Astrocyte of the hippocampus (primary cell): ENCODE measurements at regions not wholly inside any gene's neighbourhood (a gene's known extent, or its start where the extent isn't known, plus 50 kb on each side); places are given as distances from the start of the nearest gene placed in this dataset.

Experiments
- DNase-seq: peaks from one replicate; pipeline ENCODE4 v3.0.0; 2011; ENCODE audit warnings: low read depth, low spot score

DNA sequence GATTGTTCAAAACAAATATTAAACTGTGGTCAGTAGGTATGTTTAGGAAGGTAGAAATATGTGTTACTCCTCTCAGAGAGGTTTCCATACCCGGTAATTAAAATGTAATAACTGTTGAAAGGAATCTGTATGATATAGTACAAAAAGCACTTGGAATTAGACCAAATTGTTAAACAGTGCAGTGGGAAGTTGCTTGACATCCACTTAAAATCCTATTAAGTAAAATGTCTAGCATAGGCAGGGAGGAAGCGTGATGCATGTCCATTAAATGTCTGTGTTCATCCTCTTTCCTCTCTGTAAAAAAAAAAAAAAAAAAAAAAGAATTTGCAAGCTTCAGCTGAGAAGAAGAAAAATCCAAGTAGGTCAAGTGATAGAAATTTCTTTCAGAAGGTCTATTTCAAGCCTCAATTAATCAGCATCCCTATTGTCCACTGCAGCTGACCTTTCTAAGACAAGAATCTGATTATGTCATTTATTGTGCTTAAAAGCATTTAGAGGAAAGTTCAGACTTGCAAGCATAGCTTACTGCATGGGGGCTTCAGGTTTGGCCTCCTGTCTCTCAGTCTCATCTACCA lies 265.6 kb upstream of the RGS6 start:
- no peak for DNase-seq

DNA sequence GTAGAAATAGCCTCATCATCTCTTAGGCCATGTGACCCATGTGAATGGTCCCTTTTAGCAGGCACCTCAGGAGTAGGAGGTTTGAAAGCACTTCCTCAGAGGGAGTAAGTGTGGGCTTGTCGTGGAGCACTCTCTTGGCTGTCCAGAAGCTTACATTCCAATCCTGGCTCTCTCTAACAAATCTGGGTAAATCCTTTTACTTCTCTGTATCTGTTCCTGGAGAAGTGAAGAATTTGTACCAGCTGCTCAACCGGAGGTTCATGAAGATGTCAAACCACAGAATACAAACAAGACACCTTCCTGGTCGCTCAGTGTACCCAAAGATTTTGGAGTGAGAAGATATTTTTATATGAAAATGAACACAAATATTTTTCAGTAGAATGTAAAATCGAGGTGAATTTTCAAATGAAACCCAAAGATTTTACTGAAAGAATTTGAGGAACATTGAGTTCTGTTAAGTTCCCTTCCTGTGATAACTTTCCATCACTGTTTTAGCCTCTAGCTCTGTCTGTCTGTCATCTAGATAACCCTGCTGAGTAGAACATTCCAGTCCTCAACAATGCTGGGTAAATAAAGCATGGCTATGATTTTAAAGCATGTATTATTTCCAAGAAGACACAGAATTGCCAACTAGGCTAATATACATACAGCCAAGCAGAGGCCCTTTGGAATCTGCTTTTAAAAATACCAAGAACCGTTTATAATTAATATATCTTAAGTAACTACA lies 263.9 kb upstream of the RGS6 start:
- DNase-seq = peak; percentile 40

DNA sequence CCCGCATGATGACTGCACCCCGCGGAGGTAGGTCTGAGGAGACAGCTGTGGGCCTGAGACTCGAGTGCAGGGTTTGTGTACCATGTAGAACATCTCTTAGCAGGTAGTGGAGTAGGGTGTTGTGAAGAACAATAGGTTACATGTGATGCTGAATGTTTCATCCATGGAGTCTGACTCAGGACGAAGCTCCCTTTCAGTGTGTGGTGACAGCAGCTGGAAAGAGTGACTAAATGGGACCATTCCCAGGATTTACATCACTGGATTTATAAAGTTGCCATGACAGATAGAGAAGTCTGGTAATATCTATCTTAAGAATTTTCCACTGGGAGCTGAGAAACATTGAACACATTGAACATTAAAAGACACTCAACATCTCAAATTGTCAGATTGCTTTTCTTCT lies 259.6 kb upstream of the RGS6 start:
- no peak for DNase-seq

DNA sequence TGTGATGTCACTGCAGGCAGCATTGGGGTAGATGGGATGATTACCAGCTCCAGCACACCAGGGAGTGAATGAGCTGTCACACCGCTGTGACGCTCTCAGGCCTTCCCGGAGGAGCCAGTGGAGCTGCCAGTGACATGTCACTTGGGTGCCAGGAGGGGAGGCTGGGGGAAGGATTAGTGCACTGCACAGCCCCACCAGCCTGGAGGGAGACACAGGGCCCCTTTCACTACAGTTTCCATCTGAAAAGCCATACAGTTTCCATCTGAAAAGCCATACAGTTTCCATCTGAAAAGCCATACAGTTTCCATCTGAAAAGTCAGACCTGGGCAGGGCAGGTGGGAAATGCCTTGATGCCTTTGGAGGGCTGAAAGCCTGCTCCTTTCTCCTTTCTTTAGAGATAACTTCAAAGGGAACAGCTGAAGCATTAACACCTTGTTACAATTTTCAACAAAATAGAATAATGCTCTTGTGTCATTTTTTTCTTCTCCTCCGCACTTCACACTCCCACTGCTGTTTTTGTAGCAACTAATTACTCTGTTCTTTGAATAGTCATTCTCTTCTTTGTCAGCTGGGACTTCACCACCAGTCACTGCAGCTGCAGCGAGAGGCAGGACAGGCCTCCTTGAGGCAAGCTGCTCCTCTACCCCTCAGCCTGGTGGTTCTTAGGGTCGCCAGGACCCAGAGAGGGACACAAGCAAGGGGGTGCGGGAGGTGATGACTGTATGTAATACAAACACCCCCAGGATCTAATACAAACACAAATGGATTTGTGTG lies 256.9 kb upstream of the RGS6 start:
- no peak for DNase-seq

DNA sequence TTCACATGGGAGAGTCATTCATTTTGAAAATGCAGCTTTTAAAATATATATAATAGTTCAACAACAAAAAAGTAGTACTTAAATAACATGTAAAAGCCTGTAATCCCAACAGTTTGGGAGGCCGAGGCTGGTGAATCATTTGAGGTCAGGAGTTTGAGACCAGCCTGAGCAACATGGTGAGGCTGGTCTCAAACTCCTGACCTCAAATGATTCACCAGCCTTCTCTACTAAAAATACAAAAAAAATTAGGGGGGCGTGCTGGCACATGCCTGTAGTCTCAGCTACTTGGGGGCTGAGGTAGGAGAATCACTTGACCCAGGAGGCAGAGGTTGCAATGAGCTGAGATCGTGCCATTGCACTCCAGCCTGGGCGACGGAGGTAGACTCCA lies 256.3 kb upstream of the RGS6 start:
- no peak for DNase-seq

DNA sequence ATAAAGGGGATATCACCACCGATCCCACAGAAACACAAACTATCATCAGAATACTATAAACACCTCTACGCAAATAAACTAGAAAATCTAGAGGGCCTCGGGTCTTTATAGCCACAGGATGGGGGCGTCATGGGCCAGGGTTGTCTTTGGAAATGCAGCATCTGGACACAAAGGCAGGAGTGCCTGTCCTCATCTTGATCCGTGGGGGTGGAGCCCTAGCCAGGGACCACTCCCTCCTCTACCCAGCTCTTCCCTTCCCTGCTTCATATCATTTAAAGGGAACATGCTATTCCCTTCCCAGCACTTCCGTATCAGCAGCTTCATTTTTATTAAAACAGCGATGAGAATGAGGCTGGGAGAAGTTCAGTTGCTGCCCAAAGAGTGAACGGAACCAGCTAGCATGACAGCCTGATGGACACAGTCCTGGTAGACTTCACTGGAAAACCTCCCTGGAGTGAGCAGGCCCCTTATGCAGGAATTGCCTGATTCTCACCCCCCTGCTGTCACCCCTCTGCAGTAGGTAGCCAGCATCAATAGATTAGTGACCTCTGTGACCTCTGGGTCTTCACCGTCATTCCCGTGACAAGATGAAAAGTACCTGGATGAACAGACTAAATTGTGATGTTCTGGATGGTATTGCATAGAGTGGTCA lies 251.4 kb upstream of the RGS6 start:
- DNase-seq = no peak

DNA sequence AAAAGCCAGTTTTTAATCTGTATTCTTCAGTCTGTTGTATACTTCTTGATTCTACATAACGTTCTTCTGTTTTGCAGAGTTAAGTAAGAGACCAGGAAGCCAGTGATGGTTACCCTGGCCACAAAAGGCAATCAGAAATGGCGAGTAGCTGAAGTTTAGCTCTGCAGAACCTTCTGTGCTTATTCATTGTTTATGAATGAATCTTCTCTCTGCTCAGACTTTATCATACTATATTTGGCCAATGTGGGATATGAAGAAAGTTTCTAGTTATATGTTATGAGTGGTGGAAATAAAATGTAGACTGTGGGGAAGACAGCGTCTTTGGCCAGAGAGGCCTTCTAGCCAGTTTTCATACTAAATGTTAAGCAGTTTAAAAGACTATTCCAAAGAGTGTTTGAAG lies 249.9 kb upstream of the RGS6 start:
- no peak for DNase-seq

DNA sequence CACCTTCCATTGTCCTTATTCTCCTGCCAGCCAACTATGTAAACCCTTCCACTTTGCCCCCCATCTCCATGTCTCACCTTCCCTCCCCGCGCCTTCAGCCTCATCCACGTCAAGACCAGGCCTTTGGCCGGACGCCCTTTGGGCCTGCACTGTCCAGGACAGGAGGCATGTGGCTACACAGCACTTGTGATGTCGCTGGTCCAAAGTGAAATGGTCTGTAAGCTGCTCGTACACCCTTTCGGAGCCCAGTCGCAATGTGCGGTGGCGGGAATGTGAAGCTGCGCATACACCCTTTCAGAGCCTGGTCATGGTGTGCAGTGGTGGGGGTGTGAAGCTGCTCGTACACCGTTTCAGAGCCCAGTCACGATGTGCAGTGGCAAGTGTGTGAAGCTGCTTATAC lies 247.9 kb upstream of the RGS6 start:
- DNase-seq = no peak

DNA sequence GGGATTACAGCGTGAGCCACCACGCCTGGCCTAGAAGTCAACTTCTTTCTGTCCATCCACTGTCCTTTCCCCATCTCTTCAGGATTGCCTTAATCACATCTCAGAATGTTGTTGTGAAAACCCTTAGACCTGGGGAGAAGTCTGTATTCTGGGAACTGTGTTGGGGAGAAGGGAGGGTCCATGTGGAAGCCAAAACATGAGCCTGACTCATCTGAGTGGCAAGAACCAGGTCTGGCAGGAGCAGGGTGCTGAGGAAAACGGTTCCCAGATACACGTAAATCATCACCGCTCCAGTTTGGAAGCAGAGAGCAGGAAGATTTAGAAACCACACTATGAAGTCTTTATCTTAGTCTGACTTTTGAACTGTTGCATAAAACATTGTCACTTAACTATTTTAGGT lies 245.6 kb upstream of the RGS6 start:
- peak; percentile 39 for DNase-seq

DNA sequence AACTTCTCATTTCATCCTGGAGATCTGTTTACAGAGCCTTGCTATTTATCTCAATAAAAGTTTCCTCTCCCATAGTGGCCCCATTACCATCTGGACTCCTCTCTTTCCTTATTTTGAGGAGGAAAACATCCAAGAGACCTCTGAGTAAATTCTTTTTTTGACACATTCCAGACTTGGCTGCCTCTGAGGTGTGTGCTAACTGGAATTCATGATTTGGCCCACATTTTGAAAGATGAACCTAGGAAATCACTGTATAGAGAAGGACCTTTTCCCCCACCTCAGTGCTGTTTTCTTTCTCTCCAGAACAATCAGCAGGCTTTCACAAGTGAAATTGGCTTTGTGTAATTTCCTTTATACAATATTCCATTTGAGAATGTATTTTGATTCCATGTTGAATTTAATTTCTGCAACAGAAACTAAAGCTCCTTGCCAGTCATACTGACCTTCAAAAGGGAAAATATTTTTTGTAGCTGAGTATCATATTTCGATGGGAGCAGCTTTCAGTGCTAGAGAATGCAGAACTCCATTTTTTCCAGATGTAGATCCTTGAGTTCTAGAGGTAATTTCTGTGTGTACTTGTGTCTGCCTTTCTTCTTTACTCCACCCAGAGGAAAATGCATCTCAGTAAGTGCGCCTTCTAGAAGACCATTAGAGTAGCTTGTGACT lies 244.9 kb upstream of the RGS6 start:
- DNase-seq = peak; percentile 13

DNA sequence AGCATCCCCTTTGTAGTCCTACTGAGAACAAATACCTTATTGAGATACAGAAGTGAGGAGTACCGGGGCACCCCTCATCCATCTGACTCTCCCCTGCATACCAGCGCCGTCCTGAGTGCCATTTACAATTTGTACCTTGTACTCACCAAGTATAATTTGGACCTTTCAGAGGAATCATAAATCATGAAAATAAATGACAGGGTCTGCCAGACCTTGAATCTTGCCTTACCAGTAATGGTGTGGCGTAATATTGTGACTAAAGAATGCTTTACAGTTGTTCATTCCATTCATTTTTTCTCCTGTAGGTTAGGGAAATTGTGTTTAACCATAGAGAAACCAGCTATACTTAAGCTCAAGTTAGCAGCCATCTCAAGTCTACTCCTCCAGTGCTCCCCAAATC lies 243.7 kb upstream of the RGS6 start:
- DNase-seq = no peak

DNA sequence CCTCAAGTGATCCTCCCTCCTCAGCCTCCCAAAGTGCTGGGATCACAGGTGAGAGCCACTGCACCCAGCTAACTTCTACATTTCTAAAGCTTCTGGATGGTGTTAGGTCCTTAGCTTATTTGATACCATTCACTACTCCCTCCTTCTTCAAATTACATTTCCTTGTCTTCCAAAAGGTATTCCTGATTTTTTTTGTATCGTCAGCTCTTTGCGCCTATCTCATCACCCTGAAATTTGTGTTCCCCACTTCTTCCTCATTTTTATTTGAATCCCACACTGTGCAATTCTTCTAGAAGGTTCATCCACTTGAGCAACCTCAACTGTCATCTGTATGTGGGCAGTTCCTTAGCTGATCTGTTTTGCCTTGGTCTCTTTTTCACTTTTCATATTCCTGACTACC lies 241.8 kb upstream of the RGS6 start:
- no peak for DNase-seq

DNA sequence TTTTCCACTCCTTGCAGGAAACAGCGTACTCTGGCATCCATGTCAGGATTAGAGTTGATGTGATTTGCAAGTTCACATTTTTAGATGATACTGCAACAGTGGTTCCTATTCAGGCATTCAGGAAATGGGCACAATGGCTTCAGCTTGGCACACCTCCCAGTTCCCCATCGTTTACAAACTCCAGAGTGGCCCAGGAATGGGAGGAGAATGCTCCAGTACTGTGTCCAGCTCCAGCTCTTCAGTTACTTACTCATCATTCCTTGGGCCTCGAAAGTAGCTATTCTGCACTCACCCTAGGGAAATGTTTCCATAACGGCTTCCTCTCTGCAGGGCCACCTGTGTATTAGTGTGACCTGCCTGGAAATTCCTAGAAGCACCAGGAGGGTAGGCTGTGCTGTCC lies 239.7 kb upstream of the RGS6 start:
- DNase-seq = peak; percentile 86

DNA sequence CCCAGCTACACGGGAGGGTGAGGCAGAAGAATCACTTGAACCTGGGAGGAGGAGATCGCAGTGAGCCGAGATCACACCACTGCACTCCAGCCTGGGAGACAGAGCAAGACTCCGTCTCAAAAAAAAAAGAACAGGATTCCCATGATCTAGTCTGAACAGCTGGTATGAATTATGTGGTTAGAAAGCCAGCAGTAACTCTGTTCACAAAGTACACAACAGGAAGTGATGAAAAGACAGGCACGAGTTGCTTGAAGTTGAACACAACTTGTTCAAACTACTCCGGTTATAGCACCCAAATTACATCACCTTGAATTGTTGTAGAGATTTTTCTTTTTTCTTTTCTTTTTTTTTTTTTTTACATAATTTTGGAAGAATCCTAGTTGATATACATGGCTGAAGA lies 238.8 kb upstream of the RGS6 start:
- DNase-seq = peak; percentile 21

DNA sequence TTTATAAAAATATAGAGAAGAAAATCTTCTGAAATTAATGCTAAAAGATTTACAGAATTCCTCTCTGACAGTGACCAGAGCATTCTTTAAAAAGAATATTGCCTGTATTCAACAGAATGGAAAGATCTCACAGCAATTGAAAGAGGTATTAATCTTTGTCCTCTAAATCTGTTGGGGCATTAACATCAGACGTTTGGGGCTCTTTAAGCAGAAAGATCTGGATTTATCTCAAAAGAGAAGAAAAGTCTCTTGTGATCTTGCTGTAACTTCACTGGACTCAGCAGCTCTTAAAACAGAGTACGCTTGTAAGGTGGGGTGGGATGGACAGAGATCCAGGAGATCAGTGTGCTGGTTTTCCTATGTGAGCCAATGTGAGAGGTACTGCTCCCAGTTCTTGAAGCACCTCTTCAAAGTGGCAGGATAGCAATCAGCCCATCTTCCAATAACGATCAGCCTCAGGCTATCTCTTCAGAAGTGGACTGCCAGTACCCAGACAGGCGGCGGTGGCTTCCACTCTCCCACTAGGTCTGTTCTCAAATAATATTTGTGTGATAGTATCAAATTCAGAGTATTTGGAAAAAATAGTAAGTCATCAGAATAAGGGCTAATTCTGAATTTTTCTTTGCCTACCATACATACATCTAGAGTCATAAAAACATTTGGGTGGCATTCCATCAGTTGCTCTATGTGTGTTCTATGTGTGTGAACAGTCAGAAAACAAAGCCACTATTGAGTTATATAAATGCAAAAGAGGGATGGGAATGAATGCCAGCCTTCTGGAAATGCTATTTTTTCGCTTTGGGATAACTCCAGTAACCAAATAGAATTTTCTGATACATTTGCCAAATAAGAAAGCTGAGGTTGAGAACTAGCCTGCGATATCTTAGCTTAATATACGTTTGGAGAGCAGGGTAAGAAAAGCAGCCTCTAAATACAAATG lies 237.4 kb upstream of the RGS6 start:
- DNase-seq = no peak

DNA sequence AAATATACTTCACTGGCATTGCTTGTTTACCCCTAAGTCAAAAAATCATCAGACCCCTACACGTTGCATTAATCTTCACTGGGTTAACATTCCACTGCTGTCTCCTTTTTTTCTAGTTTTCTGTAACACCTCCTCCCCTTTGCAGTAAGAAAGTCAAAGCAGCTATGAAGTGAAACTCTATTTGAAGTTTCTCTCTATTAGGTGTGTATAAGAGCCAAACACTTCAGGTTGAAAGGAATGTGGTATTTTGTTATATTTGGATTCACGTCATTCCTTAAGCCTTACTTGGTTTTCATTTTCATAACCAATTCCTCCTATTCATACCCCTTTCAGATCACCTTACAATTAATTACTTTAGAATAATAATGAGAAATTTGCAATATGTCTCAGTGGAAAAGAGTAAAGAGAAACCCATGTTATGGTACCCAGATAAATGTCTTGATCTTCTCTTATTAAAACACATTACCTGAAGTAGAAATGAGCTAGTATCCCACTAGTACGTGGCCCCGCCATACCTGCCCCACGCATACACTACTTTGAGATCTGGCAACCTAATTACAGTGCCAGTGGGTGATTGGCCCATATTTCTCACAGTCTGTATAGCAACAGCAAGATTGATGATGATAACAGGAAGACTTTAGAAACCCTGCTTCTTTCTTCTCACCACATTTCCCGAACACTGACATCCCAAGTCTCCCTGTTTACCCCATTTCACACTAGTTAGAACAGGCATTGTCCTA lies 236.4 kb upstream of the RGS6 start:
- DNase-seq = peak; percentile 13

DNA sequence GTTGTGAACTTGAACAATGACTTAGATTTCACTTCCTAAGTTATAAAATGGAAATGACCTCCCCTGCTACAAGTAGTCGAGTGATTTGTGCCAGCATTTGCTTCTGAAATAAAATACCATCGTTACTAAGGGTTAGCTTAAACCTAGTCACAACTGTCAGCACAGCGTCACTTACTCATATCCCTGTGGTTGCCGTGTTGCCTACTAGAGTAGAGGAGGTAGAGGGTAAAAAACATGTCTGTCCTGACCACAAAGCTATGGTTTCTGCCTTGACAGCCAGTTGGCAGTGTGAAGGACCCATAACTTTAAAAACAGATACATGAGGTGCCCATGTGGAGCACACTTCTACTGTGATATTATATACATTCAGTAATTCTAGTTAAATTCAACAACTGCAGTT lies 234.2 kb upstream of the RGS6 start:
- DNase-seq = peak; percentile 46

DNA sequence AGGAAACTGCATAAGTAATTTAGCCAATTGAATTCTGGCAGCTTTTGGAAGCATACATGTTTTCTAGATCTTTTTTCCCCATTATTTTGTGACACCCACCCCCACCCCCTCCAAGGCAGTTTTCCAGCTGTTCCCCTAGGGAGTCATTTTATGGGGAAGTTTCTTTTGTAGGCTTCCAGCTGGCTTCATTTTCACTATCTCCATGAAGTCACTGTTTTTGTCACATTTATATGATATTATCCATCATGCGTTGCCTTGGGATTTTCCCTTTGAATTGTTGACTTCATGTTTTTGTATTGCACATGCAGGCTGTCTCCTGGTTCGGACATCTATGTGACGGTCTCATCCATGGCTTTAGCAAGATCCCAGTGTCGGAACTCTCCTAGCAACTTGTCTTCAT lies 233.6 kb upstream of the RGS6 start:
- DNase-seq = no peak

DNA sequence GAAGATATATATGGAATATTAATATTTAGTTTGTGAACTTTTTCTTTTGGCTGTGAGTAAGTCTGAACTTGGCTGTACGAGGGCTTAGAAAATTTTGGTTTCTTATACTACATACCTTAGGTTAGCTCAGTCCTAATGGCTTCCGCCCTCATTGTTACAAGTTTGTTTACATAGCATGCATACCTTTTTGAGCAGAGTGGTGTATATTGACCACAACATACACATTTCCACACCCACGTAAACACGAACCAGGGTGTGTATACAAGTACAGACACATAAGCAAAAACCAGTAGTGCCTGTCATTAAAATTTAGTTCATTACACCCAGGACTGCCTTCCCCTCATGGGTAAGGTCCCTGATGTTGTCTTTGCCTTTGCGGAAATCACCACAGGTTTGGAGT lies 230.2 kb upstream of the RGS6 start:
- peak; percentile 7 for DNase-seq

DNA sequence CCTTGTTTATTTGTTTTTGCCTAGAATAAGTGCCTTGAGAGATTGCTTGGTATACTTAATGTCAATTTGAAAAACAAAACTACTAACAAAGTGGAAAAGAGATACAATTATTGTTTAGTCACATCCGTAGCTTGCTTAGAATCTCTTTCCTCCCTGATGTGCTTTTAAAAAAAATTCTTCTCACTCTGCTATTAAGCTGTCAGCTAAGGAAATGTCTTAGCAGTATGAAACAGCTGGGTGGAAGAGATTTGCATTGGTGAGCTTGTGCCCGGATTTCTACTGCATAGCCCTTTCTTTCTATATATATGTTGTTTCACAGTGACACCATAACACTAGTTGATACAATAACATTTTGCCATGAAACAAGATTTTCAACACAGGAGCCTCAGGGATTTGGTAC lies 229.4 kb upstream of the RGS6 start:
- no peak for DNase-seq
